Activated CD8-positive, alpha-beta T cell treated with anti-CD3 and anti-CD28 coated beads for 36 hours (primary cell): ENCODE measurements at regions not wholly inside any gene's neighbourhood (a gene's known extent, or its start where the extent isn't known, plus 50 kb on each side); places are given as distances from the start of the nearest gene placed in this dataset.

Experiments
- ATAC-seq: fragments of 200-7000 bp; cut with Tn5 transposase; one replicate; pipeline ENCODE4 v1.10.0; 2021; ENCODE audit warnings: mild to moderate bottlenecking, moderate library complexity
- CTCF ChIA-PET: fragments of 350-600 bp; sonication (Branson Sonifier 250); formaldehyde crosslinking; loops from one replicate; lab custom pipeline; 2021; ENCODE audit warnings: antibody characterized with exemption; lab: Charles Lee
- POLR2A ChIA-PET: fragments of 350-600 bp; sonication (Branson Sonifier 250); formaldehyde crosslinking; loops from one replicate; lab custom pipeline; 2021; ENCODE audit warnings: antibody characterized with exemption; lab: Charles Lee
- DNase-seq: peaks from one replicate; pipeline ENCODE4 v3.0.0-alpha.2; 2020
- H3K27ac Mint-ChIP-seq: one replicate; pipeline ENCODE4 v1.8.0; 2021; ENCODE audit warnings: mild to moderate bottlenecking, mixed read lengths
- H3K27me3 Mint-ChIP-seq: one replicate; pipeline ENCODE4 v1.8.0; 2021; ENCODE audit warnings: mixed read lengths
- H3K36me3 Mint-ChIP-seq: one replicate; pipeline ENCODE4 v1.8.0; 2021; ENCODE audit warnings: low read depth, mixed read lengths
- H3K4me1 Mint-ChIP-seq: one replicate; pipeline ENCODE4 v1.8.0; 2021; ENCODE audit warnings: low read depth, mixed read lengths
- H3K4me3 Mint-ChIP-seq: one replicate; pipeline ENCODE4 v1.8.0; 2021; ENCODE audit warnings: mild to moderate bottlenecking, moderate library complexity, mixed read lengths
- H3K9me3 Mint-ChIP-seq: one replicate; pipeline ENCODE4 v1.8.0; 2021; ENCODE audit warnings: mixed read lengths
- intact Hi-C: fragments of 100-400 bp; cut with micrococcal nuclease; formaldehyde crosslinking; loops from one replicate; pipeline ENCODE4 v1.10.0; 2022
- TF ChIP-seq, protein P1 (sequence below): fragments of 200-600 bp; IDR thresholded peaks from one replicate; pipeline ENCODE4 v1.8.0; 2022; ENCODE audit warnings: antibody characterized with exemption, mild to moderate bottlenecking

DNA sequence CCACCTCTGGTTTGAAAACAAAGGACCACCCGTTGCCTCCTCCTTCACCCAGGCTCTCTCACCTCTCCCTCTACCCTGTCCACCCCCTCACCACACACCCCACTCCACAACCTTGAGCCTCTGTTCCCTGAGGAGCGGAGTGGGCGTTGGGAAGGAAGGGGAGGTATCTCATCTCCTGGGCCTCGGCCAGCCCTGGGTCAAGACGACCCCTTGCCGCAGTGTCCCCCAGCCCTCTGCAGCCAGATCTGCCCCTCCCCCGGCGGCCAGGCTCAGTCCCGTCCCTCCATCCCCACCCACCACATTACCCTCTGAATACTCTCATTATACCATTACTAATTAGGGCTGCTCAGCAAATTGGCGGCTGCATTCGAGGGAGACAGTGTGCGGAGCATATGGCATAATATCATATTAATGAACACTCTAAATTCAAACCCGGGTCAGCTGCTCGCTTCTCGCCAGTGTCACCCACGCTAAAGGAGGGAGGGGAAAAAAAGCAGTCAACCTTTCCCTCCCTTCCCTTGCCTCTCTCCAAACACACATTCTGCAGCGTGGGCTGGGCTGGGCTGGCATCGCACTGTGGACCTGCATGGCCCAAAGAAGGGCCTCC is 123.2 kb upstream of the LHX1 start:
- intact Hi-C loops = no loop called here
- H3K4me1 Mint-ChIP-seq = no peaks in the 10 kb centered on the region
- H3K36me3 Mint-ChIP-seq = no peaks in the 10 kb centered on the region
- ATAC-seq (no peak), DNase-seq (no peak)
- H3K9me3 Mint-ChIP-seq = no peaks in the 10 kb centered on the region
- no peak overlapping the region for H3K4me3 Mint-ChIP-seq
- POLR2A ChIA-PET = no interaction called here
- H3K27me3 Mint-ChIP-seq = peaks cover 47% of the 10 kb centered on the region
- CTCF ChIA-PET = no interaction called here
- TF ChIP-seq, protein P1, sequence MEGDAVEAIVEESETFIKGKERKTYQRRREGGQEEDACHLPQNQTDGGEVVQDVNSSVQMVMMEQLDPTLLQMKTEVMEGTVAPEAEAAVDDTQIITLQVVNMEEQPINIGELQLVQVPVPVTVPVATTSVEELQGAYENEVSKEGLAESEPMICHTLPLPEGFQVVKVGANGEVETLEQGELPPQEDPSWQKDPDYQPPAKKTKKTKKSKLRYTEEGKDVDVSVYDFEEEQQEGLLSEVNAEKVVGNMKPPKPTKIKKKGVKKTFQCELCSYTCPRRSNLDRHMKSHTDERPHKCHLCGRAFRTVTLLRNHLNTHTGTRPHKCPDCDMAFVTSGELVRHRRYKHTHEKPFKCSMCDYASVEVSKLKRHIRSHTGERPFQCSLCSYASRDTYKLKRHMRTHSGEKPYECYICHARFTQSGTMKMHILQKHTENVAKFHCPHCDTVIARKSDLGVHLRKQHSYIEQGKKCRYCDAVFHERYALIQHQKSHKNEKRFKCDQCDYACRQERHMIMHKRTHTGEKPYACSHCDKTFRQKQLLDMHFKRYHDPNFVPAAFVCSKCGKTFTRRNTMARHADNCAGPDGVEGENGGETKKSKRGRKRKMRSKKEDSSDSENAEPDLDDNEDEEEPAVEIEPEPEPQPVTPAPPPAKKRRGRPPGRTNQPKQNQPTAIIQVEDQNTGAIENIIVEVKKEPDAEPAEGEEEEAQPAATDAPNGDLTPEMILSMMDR = no peak
- no peak overlapping the region for H3K27ac Mint-ChIP-seq

DNA sequence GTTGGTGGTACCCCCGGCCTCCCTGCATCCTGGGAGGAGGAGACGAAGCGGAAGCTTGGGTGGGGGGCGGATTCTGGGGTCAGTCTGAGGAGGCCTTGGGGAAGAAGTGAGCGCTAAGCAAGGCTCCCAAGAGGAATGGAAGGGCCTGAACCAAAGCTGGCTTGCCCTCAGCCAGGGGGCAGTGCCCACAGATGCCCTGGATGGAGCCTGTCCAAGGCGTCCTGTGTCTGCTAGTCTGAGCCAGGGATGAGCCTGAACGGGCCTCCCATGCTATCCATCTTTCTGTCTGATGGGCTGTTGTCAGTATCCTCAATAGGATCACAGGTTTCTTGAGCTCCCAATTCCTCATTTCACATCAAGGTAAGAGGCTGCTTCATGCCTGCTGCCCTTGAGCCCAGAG is 122.3 kb upstream of the LHX1 start:
- DNase-seq (no peak), ATAC-seq (no peak)
- Mint-ChIP-seq H3K27me3 (peaks cover 42% of the 10 kb centered on the region), H3K27ac (no peak overlapping the region), H3K36me3 (no peaks in the 10 kb centered on the region), H3K9me3 (no peaks in the 10 kb centered on the region), H3K4me1 (no peaks in the 10 kb centered on the region), H3K4me3 (no peak overlapping the region)
- ChIA-PET CTCF (no interaction called here), POLR2A (no interaction called here)
- intact Hi-C loops = no loop called here
- TF ChIP-seq, protein P1 = no peak

DNA sequence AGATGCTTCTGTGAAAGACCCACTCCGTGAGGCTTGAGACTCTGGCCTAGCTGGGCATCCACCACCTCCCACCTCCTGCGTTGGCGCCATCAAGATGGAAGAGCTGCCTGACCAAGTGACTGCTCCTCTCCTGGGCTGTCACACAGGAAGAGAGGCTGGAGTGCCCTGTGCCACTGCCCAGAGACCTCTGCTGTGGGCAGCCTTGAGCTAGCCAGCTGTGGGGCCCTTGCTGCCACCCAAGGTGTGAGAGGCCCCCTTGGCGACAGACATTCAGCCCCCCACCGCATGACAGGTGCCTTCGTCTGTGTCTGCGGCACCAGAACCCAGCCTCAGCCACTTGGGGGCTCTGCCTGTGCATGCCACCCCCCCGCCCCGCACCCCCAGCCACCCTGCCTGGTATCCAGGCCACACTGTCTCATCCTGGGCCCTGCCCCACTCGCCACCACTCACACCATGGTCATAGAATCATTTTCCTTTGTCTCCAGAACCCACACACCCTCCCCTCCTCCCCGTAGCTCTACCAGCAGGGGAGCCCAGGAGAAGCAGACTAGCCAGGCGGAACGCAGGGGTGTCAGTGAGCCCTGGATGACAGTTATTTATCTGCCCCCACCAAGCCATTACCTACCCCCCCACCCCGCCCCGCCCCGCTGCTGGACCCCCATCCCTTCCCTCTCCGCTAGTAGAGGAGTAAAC is 120.9 kb upstream of the LHX1 start:
- no peaks in the 10 kb centered on the region for H3K9me3 Mint-ChIP-seq
- H3K27me3 Mint-ChIP-seq = peaks cover 38% of the 10 kb centered on the region
- H3K4me3 Mint-ChIP-seq = no peak overlapping the region
- H3K4me1 Mint-ChIP-seq = no peaks in the 10 kb centered on the region
- no peak overlapping the region for H3K27ac Mint-ChIP-seq
- TF ChIP-seq, protein P1 = no peak
- H3K36me3 Mint-ChIP-seq = no peaks in the 10 kb centered on the region
- intact Hi-C loops = no loop called here
- CTCF ChIA-PET = no interaction called here
- POLR2A ChIA-PET = no interaction called here
- ATAC-seq (no peak), DNase-seq (no peak)

DNA sequence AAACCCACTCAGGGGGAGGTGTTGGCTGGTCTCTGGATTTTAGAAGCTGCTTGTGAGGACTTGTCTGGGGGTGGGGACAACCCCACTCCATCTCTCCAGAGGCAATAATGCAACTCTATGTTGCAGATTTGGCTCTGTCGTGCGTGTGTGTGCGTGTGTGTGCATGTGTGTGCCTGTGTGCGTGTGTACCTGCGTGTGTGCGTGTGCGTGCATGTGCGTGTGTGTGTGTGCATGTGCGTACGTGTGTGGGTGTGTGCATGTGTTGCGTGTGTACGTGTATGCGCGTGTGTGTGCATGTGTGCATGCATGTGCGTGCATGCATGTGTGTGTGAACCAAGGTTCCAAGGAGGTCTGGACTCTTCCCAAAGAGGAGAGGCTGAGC is 120.4 kb upstream of the LHX1 start:
- TF ChIP-seq, protein P1 = no peak
- Mint-ChIP-seq H3K4me1 (no peaks in the 10 kb centered on the region), H3K36me3 (no peaks in the 10 kb centered on the region), H3K9me3 (no peaks in the 10 kb centered on the region), H3K27ac (no peak overlapping the region), H3K27me3 (peaks cover 33% of the 10 kb centered on the region), H3K4me3 (no peak overlapping the region)
- ChIA-PET CTCF (no interaction called here), POLR2A (no interaction called here)
- intact Hi-C loops = no loop called here
- ATAC-seq (no peak), DNase-seq (no peak)

DNA sequence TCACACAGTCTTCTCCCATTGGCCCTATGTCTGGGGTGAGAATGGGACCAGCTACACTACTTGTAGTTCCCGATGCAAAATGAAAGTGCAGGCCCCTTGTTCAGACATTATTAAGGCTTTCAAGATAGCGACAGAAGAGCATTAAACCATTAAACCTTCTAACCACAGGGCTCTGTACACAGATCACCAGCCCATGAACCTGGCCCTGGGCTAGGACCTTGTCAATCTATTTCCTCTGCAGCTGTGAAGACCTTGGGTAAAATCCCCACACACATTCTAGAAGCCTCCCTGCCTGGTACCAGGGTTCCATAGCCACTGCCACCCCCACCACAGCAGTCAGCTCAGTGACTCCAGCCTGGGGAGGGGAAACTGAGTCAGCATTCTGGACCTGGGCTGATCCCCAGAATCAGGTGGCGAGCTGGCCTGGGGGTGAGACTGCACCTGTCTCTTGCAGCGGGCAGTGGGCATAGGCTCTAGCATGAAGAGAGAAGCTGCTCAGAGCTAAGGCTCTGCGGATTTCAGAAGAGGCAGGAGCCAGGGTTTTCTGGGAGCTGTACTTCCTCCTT is 119.7 kb upstream of the LHX1 start:
- no peak for ATAC-seq
- ChIA-PET POLR2A (no interaction called here), CTCF (no interaction called here)
- H3K9me3 Mint-ChIP-seq = no peaks in the 10 kb centered on the region
- no peak overlapping the region for H3K27ac Mint-ChIP-seq
- DNase-seq = no peak
- intact Hi-C loops = no loop called here
- H3K4me1 Mint-ChIP-seq = no peaks in the 10 kb centered on the region
- H3K36me3 Mint-ChIP-seq = no peaks in the 10 kb centered on the region
- H3K4me3 Mint-ChIP-seq = no peak overlapping the region
- peaks cover 32% of the 10 kb centered on the region for H3K27me3 Mint-ChIP-seq
- TF ChIP-seq, protein P1 = no peak
